NCI-H1105 (cell line): ENCODE measurements at regions not wholly inside any gene's neighbourhood (a gene's known extent, or its start where the extent isn't known, plus 50 kb on each side); places are given as distances from the start of the nearest gene placed in this dataset.
"Not testable (repeated sequence)": the region's sequence is repeated elsewhere in the genome, so short reads cannot be mapped to it uniquely, and the experiment has no call there.

Source experiments
- DNase-seq: peaks from one replicate; lab custom pipeline; 2025; lab: John Stamatoyannopoulos, UW

DNA sequence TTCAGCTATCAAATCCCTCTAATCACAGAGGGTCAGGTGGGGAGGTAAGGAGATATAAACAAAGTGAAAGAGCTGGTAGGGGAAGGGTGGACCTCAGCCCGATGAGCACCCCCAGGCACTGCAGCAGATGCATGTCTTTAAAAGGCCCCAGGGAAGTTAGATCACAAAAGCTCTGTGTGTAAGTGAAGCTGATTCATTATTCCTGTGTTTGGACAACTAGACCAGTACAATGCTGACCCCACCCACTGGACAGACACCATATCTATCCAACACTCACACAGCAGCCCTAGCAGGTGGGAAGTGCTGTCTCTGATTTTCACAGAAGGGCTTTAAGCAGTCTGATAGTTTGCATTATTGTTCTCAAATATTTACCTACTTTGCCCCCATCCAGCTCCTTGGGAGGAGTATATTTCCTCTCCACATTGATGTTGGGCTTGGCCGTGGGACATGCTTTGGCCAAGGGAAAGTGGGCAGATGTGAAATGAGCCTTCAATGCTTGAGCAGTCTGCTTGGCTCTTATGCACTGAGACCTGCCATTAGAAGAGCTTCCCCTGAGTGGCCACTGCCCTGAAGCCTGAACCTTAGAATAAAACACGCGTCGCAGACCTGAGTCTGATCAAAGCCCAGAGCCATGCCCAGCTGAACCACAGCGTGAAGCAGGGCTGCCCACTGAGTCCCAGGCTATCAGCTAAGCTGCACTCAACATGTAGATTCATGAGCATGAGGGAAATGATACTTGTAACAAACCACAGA is 111.4 kb downstream of the COPS8 start:
- no peak for DNase-seq

DNA sequence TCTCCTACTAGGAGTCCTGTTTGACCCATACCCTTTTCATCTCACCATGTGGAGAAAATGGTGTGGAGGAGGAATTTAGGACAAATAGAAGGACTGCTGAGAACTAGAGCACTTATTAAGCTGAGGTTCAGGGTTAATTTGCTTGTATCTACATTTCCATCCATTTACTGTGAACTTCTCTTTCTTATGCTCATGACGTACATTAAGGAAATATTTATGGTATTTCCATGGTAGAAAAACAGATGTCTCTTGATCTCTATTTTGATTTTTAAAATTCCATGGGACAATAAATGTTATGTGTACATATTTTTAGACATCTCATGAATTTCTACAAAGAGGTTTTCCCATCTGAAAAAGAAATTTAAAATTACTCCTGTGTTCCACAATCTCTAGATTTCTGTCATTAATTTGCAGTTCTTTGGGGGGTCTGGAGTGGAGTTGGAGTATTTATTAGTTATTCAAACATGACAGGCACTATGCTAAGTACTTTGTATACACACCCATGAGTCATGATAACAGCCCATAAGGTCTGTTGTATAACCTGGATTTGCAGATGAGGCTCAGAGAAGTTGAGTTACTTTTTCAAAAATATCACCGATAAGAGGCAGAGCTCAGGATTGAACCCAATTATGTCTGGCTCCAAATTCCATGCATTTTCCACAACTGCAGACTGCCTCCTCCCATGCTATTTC is 112.6 kb downstream of the COPS8 start:
- no peak for DNase-seq

GRCh38 chr2:237199082-237199481 is 113.4 kb downstream of the COPS8 start:
- DNase-seq, result no peak

DNA sequence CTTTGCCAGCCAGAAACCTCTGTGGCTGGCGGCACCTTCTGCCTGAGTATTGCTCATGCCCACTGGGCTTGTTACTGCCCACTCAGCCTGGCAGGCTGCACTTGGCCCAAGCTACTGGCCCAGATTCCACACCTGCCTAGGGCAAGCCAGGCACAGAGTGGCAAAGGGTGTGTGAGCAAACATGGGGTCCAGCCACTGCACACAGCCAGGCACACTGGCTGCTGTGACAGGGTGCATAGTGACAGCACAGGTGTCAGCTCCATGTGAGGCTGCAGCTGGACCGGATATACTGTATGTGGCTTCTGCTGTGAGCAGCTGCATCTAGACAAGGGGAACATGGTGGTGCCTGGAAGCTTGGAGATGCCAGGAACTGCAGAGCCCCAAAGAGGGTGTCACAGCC is 113.9 kb downstream of the COPS8 start:
- DNase-seq, result no peak

- no peak for DNase-seq
These were observed 114.8 kb downstream of the COPS8 start for GRCh38 chr2:237200462-237200861.

- DNase-seq, result no peak
These were observed 116.0 kb downstream of the COPS8 start for GRCh38 chr2:237201461-237202287.

DNA sequence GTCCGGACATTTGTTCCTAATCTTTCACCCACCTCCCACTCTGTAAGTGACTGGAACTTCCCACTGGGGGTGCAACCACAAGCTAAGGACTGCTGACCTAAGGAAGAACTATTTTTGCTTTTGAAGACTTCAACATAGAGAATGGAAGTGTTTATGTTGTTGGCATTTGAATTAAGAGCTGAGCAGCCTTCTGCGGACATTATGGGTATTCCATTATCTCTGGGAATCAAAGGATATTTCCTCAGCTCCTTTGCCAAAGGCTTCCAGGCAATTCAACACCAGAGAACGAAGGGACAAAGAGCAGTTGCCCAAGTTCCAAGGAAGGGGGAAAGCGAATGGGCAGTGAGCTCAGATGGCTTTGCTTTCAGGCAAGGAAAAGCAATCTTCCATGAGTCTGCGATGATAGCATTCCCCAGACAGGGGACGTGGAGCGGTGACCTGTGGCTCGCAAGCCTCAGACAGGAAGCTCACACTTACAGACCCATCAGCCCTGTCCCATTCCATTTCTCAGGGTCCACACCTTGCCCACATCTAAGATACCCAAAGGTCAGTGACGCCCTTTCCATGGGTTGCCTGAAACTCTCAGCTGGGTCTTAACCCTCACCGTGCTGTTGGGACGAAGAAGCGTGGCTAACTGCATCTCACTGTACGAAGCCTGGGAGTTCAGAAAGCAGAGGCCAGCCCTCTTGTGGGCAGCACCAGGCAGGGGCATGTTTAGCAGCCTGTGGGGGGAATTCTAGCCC is 116.8 kb downstream of the COPS8 start:
- DNase-seq, result no peak

GRCh38 chr2:237205043-237205541 is 119.4 kb downstream of the COPS8 start:
- DNase-seq, result no peak

DNA sequence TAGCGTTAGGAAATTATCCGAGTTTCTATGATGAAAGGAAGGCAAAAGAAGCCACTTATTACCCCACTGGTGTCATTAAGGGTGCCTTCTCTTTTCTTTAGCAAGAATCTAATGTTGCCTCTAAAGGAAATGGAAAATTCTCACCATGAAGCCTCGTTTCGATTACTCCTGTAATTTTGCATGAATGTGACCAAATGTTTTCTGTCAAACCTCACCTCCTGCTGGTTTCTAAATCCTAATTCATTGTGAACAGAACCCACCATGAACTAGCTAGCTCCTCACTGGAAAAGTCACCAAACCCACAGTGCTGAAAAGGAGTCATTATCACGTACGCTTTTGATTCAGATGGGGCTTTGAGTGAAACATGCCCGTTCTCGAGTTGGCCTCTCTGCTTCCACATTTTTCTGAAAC is 119.9 kb downstream of the COPS8 start:
- no peak for DNase-seq

DNA sequence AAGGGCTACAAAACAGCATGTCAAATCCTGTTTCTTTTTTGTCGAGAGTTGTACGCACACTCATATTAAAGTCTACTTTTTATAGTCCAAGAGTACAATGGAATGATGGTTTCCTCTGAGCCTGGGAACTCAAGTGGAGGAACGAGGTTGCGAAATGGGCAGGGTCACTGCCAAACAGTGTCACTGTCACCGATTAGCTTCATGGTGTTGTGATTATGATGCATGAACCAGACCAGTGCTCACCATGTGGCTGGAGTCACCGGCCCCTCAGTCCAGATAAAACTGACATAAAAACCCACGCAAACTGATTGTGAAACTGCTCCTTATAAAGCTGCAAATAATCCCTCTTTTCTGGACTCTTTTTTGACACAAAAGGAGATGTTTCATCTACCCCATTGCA is 122.0 kb downstream of the COPS8 start:
- DNase-seq, result no peak

GRCh38 chr2:237208373-237209260 is 122.9 kb downstream of the COPS8 start:
- DNase-seq, result no peak

GRCh38 chr2:237209885-237210284 is 124.2 kb downstream of the COPS8 start:
- DNase-seq, result no peak

GRCh38 chr2:237210297-237210696 is 124.6 kb downstream of the COPS8 start:
- DNase-seq, result no peak

GRCh38 chr2:237210763-237211162 is 125.1 kb downstream of the COPS8 start:
- no peak for DNase-seq

GRCh38 chr2:237212356-237213279 is 126.9 kb downstream of the COPS8 start:
- DNase-seq, result not testable (repeated sequence)

GRCh38 chr2:237213315-237214022 is 127.8 kb downstream of the COPS8 start:
- no peak for DNase-seq

GRCh38 chr2:237214030-237214675 is 128.5 kb downstream of the COPS8 start:
- DNase-seq, result no peak

GRCh38 chr2:237214963-237215362 is 129.3 kb downstream of the COPS8 start:
- no peak for DNase-seq
